ENCODE measurements at regions not wholly inside any gene's neighbourhood (a gene's known extent, or its start where the extent isn't known, plus 50 kb on each side); places are given as distances from the start of the nearest gene placed in this dataset.

GRCh38 chr20:57995381-57995977 lies 233.0 kb downstream of the ANKRD60 start:
- H3K4me3 ChIP-seq (replicated peaks in 1 of 3) = no peak overlapping the region
- H3K9me3 ChIP-seq = no peaks in the 10 kb centered on the region
- DNase-seq = no peak
- no peaks in the 10 kb centered on the region for H3K27me3 ChIP-seq
- TF ChIP-seq POLR2A (IDR thresholded peaks at IDR 0.05) = no peak
- TF ChIP-seq CTCF (IDR thresholded peaks at IDR 0.05) = no peak
- WGBS, 2 donors = 66 to 83% methylated on average over 6 to 7 of the region's 8 CpGs
- no peak overlapping the region for H3K27ac ChIP-seq
- intact Hi-C loops (cut with DNase I) = no loop called here
- no peaks in the 10 kb centered on the region for H3K36me3 ChIP-seq
- H3K4me1 ChIP-seq = no peaks in the 10 kb centered on the region

GRCh38 chr20:57993716-57994431 lies 234.6 kb downstream of the ANKRD60 start:
- no peak for DNase-seq
- Histone ChIP-seq H3K27me3 (no peaks in the 10 kb centered on the region), H3K36me3 (no peaks in the 10 kb centered on the region), H3K27ac (no peak overlapping the region), H3K4me3 (replicated peaks in 1 of 3) (no peak overlapping the region), H3K4me1 (no peaks in the 10 kb centered on the region), H3K9me3 (no peaks in the 10 kb centered on the region)
- intact Hi-C loops (cut with DNase I) = no loop called here
- TF ChIP-seq CTCF (IDR thresholded peaks at IDR 0.05) = no peak
- no peak for TF ChIP-seq POLR2A (IDR thresholded peaks at IDR 0.05)
- 76 to 77% methylated on average over 19 of the region's 19 CpGs for WGBS, 2 donors

GRCh38 chr20:57991211-57991881 lies 237.1 kb downstream of the ANKRD60 start:
- intact Hi-C loops (cut with DNase I) = no loop called here
- Histone ChIP-seq H3K4me1 (no peaks in the 10 kb centered on the region), H3K27ac (no peak overlapping the region), H3K4me3 (replicated peaks in 1 of 3) (no peak overlapping the region), H3K27me3 (no peaks in the 10 kb centered on the region), H3K36me3 (no peaks in the 10 kb centered on the region), H3K9me3 (no peaks in the 10 kb centered on the region)
- no peak for DNase-seq
- WGBS, 2 donors = 82 to 85% methylated on average over 10 to 14 of the region's 14 CpGs
- TF ChIP-seq CTCF (IDR thresholded peaks at IDR 0.05) (no peak), POLR2A (IDR thresholded peaks at IDR 0.05) (no peak)

- H3K27me3 ChIP-seq = no peaks in the 10 kb centered on the region
- TF ChIP-seq POLR2A (IDR thresholded peaks at IDR 0.05) (no peak), CTCF (IDR thresholded peaks at IDR 0.05) (no peak)
- H3K4me1 ChIP-seq = no peaks in the 10 kb centered on the region
- WGBS, 2 donors = 46 to 60% methylated on average over 8 of the region's 8 CpGs
- H3K27ac ChIP-seq = no peak overlapping the region
- no peak overlapping the region for H3K4me3 ChIP-seq (replicated peaks in 1 of 3)
- intact Hi-C loops (cut with DNase I) = no loop called here
- no peaks in the 10 kb centered on the region for H3K9me3 ChIP-seq
- DNase-seq = no peak
- H3K36me3 ChIP-seq = no peaks in the 10 kb centered on the region
Observed at GRCh38 chr20:57990396-57990987, 238.0 kb downstream of the ANKRD60 start.

GRCh38 chr20:57988828-57989227 lies 239.6 kb downstream of the ANKRD60 start:
- H3K9me3 ChIP-seq = no peaks in the 10 kb centered on the region
- no peaks in the 10 kb centered on the region for H3K36me3 ChIP-seq
- no peaks in the 10 kb centered on the region for H3K4me1 ChIP-seq
- no peak for DNase-seq
- H3K4me3 ChIP-seq (replicated peaks in 1 of 3) = no peak overlapping the region
- no peaks in the 10 kb centered on the region for H3K27me3 ChIP-seq
- TF ChIP-seq CTCF (IDR thresholded peaks at IDR 0.05) (no peak), POLR2A (IDR thresholded peaks at IDR 0.05) (no peak)
- intact Hi-C loops (cut with DNase I) = no loop called here
- 82 to 85% methylated on average over 9 of the region's 9 CpGs for WGBS, 2 donors
- H3K27ac ChIP-seq = no peak overlapping the region
